ENCODE measurements at regions not wholly inside any gene's neighbourhood (a gene's known extent, or its start where the extent isn't known, plus 50 kb on each side); places are given as distances from the start of the nearest gene placed in this dataset.
"Not testable (repeated sequence)": the region's sequence is repeated elsewhere in the genome, so short reads cannot be mapped to it uniquely, and the experiment has no call there.

- DNase-seq (ENCODE audit: low read depth in 3 of 3), result no peak
These were observed 90.0 kb downstream of the IGLL5 start for GRCh38 chr22:22977479-22978200.

GRCh38 chr22:22978637-22979036 lies 91.0 kb downstream of the IGLL5 start:
- no peak for DNase-seq (ENCODE audit: low read depth in 3 of 3)

DNA sequence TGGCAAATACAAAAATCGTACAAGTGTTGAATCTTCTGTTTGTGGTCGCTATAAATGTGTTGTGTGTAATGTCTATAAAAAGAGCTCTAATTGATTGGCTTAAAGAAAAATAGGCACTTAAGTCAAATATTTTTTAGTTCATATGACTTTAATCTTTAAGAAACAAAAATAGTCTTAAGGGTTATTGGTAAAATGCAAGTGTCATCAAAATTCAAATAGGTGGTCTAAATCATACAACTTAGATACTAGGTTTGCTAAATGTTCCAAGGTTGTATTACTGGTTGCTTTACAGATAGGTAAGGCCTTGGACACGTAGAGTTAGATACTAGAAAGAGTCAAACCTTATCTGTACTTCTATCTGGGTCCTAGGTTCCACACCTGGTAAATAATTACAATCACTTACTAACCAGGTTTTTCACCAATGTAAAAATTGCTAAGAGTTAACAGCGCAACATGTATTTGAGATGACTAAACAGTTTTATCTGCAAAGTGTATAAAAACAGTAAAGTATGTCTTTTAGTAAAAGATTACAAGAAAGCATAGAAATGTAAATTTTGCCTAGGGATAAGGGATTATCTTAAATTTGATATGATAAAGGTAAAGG lies 91.1 kb upstream of the GNAZ start:
- DNase-seq (ENCODE audit: low read depth in 3 of 3), result no peak

DNA sequence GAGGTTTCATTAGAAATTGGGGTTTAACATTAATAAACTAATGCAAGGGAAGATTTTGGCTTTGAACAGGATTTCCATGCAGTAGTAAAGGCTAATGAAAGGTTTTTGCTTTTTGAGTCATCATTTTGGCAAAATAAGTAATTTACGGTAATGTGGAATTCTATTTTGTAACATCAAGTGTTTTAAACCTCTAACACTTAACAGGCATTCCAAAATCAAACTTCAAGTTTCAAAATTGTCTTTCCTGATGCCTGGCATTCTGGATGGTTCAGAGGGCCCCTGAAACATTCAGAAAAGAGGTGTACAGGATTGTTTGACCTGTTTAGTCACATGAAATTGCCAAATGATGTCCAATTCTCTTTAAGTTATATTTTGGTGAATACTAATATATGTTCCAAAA lies 90.4 kb upstream of the GNAZ start:
- no peak for DNase-seq (ENCODE audit: low read depth in 3 of 3)

DNA sequence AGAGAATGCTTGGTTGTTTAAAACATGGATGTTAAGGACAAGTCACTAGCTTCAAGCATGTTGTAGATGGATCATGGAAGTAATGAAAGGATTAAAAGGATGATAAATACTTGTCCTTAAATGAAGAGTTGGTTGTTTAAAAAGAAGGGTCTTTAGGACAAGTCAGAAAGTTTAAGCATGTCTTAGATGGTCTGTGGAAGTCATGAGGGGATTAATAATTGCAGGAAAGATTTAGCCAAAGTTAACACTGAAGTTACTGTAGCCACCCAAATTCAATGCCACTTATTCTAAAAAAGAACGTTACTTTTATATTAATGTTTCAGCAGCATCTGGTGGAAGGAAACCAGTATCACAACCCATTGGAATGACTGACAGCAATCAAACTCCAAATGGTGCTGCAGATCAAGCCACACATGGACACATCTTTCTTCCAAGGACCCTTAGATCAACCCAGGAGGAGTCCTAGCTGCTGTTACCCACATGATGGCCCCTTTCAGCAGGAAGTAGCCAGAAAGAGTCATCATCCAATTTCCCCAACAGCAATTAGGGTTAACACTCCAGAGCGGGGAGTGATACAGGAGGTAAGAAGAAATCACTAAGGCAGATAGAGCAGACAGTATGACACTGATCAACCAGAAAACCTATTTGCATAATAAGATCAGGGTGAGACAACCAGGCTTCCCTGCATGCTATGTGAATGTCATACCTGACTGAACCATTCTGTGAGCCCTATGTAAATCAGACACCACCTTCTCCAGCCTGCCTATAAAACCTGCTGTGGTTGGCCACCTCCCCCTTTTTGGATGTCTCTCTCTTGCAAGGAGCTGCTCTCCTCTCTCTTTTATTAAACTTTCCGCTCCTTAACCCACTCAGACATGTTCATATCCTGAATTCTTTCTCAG lies 88.4 kb upstream of the GNAZ start:
- DNase-seq (ENCODE audit: low read depth in 3 of 3), result no peak

DNA sequence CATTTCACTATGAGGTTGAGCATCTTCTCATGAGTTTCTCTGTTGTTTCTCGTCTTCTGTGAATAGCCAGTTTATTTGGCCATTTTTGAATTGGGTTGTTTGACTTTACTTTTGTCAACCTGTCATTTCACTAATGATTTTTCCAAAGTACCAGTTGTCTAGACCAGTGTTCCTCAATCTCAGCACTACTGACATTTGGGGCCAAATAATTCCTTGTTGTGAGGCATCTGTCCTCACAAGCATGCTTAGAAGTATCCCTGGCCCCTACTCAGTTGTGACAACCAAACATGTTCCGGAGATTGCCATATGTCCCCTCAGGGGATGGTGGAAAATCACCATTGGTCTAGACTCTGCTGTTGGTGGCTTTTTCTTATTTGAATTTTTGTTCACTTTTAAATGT lies 87.7 kb upstream of the GNAZ start:
- no peak for DNase-seq (ENCODE audit: low read depth in 3 of 3)

- DNase-seq (ENCODE audit: low read depth in 3 of 3), result no peak
These were observed 87.2 kb upstream of the GNAZ start for GRCh38 chr22:22983123-22983522.

- no peak for DNase-seq (ENCODE audit: low read depth in 3 of 3)
These were observed 86.5 kb upstream of the GNAZ start for GRCh38 chr22:22983816-22984215.

- DNase-seq (ENCODE audit: low read depth in 3 of 3), result no peak
These were observed 85.4 kb upstream of the GNAZ start for GRCh38 chr22:22984967-22985366.

DNA sequence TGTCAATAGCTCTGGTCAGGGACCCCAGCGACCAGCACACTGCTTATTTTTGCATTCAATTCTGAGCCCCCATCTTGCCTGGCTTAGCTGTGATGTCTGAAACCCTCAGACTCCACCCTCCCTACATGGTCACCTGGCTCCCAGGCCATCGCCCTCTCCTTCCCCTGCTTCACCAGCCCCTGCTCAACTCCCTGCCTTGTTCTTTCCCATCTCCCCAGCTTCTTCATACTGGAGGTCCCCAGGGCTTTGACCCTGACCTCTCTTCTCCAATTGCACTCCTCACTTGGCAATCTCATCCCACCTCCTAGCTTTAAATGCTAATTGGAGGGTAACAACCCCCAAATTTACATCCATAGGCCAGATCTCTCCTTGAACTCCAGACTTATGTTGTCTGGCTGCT lies 84.3 kb upstream of the GNAZ start:
- no peak for DNase-seq (ENCODE audit: low read depth in 3 of 3)

DNA sequence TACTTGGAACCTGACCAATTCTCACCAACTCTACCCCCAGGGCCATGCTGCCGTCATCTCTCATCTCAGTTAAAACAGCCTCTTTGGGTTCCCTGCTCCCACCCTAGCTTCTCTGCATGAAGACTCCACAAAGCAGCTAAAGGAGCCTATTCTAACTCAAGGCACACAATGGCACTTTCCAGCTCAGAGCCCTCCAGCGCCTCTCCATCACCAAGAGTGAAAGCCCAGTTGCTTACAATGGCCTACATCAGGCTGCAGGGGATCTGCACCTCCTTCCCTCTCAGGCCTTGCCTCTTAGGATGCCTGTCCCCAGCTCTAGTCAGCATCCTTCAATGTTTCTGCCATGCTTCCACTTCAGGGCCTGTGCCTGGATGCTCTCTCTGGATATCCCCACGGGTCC lies 83.7 kb upstream of the GNAZ start:
- DNase-seq (ENCODE audit: low read depth in 3 of 3), result no peak

DNA sequence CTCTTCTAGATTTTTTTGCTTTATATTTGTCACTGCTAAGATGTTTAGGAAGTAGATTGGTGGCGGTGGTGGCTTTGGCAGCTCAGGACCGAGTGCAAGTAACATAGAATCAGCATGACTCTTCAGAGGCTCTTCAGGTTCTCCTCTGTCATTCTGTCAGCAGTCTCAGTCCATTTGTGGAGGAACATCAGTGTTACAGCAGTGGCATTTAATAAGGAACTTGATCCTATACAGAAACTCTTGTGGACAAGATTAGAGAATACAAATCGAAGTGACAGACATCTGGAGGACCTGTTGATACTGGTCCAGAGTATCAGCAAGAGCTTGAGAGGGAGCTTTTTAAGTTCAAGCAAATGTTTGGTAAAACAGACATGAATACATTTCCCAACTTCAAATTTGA lies 82.2 kb upstream of the GNAZ start:
- DNase-seq (ENCODE audit: low read depth in 3 of 3), result no peak

- no peak for DNase-seq (ENCODE audit: low read depth in 3 of 3)
These were observed 81.5 kb upstream of the GNAZ start for GRCh38 chr22:22988785-22989184.

DNA sequence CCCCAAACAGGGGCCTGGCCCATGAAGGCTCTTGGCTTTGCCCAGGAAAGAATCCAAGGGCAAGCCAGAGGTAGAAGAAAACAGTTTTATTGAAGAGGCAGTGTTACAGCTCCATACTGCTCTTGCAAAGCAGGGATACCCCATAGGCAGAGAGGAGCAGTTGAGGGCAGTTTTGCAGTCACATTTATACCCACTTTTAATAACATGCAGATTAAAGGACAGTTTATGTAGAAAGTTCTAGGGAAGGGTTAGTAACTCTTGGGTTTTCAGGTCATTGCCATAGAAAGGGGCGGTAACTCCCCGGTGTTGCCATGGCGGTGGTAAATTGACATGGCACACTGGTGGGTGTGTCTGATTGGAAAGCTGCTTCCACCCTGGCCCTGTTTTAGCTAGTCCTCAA lies 80.5 kb upstream of the GNAZ start:
- DNase-seq (ENCODE audit: low read depth in 3 of 3), result no peak

DNA sequence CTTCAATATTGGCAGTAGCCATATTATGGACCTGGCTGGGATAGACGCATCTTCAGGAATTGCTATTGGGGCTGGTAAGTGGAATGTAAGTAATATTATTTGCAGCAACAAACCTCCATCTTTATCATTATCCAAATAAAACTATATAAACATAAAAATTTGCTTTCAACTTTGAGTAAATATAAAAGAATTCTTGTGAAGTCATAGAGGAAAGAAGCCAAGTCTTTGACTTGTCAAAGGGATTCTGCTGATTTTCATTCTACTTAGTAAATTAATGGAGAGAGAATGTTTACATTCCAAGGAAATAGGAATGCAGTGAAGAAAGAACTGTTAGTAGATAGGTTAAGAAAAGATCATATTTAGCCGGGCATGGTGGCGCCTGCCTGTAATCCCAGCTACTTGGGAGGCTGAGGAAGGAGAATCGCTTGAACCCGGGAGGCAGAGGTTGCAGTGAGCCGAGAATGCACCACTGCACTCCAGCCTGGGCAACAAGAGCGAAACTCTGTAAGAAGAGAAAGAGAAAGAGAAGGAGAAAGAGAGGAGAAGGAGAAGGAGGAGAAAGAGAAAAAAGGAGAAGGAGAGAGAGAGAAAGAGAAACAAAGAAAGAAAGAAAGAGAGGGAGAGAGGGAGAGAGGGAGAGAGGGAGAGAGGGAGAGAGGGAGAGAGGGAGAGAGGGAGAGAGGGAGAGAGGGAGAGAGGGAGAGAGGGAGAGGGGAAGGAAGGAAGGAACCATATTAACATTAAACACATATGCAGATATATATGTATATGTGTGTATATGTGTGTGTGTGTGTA lies 79.4 kb upstream of the GNAZ start:
- DNase-seq (ENCODE audit: low read depth in 3 of 3), result not testable (repeated sequence)

DNA sequence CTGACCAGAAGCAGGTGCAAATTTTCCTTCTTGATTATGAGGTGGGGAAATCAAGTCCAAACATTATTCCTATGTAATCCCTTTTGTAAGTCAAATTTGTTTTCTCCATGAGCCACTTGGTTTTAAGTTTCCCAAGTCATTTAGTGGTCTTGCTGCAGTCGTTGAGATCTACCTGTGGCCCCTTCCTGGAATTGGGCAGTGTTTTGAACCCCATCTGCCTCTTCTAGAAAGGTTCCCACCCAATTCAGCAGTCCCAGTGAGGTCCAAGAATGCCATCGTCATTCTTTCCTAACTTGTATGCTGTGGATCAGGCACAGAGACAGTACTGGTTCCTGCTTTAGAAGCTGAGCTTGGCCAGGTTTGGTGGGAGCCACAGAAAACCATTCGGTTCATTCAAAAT lies 77.8 kb upstream of the GNAZ start:
- no peak for DNase-seq (ENCODE audit: low read depth in 3 of 3)

DNA sequence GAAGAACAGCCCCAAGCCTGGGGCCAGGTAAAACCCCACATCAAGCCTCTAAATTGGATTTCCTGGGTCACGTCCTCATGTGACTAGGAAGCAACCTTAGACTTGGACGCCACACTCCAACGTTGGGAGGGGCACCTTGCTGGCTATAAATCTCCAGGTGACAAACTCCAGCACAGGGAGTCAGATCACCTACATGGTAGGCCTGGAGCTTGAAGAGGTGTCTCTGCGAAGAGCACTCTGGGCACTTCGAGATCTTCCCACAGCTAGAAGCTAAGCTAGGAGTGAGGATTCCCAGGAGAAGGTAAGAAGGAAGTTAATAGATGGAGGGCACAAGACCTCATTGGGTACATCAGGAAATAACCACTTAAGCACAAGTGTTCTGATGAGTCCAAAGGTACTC lies 77.1 kb upstream of the GNAZ start:
- DNase-seq (ENCODE audit: low read depth in 3 of 3), result no peak

DNA sequence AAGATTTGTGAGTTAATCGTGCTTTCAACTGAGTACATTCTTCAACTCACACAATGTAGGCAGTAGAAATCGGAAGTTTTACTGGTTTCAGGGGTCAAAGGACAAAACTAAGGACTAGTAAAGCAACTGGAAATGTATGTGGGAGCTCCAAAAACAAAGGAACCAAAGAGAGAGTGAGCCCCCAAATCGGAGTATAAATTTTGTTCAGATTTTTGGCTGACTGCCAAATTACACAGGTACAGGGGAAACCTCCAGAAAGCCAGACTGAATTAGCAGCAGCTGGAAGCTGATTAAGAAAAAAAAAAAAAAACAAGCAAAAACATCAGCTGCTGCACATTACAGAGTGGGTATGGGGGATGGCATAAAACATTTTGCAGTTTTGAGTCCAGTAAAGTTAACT lies 75.2 kb upstream of the GNAZ start:
- no peak for DNase-seq (ENCODE audit: low read depth in 3 of 3)

DNA sequence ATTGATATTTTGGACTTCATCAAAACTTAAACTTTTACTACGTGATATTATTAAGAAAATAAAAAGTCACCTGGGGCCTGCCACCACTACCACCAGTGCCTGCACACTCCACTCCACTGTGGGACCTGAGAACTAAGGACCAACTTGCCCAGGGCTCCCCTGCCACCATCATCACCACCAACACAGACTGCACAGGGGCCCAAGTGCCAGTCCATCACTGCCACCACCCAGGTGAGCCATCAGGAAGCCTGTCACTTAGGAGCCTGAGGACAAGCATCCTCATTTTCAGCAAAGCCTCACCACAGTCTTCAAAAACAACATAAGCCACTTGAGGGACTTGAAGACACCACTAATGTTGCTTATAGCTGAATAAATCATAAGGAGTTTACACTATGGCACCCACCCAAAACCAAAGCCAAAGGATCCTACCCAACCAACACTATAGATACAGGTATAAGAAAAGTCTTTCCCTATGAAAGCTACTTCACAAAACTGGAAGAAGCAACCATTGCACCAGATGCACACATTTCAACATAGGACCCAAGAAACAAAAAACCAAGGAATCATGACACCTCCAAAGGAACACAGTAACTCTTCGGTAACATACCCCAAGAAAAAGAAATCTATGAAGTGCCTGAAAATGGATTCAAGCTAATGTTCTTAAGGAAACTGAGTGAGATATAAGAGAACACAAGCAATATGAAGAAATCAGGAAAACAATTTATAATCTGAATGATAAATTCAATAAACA lies 73.6 kb upstream of the GNAZ start:
- no peak for DNase-seq (ENCODE audit: low read depth in 3 of 3)

DNA sequence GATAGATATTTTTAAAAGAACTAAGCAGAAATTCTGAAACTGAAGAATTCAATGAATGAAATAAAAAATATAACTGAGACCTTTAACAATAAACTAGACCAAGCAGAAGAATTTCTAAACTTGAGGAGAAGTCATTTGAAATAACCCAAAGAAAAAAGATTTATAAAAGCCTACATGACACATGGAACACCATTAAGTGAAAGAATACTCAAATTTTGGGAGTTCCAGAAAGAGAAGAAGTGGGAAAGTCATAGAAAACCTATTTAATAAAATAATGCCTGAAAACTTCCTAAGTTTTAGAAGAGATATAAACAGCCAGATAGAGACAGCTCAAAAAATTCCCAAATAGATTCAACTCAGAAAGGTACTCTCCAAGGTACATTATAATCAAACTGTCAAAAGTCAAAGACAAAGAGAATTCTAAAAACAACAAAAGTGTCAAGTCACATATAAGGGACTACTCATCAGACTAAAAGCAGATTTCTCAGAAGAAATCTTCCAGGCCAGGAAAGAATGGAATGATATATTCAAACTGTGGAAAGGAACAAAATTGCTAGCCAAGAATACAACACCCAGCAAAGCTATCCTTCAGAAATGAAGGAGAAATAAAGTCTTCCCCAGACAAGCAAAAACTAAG lies 72.9 kb upstream of the GNAZ start:
- no peak for DNase-seq (ENCODE audit: low read depth in 3 of 3)

GRCh38 chr22:22997988-22998387 lies 72.3 kb upstream of the GNAZ start:
- no peak for DNase-seq (ENCODE audit: low read depth in 3 of 3)
